ENCODE measurements at regions not wholly inside any gene's neighbourhood (a gene's known extent, or its start where the extent isn't known, plus 50 kb on each side); places are given as distances from the start of the nearest gene placed in this dataset.

DNA sequence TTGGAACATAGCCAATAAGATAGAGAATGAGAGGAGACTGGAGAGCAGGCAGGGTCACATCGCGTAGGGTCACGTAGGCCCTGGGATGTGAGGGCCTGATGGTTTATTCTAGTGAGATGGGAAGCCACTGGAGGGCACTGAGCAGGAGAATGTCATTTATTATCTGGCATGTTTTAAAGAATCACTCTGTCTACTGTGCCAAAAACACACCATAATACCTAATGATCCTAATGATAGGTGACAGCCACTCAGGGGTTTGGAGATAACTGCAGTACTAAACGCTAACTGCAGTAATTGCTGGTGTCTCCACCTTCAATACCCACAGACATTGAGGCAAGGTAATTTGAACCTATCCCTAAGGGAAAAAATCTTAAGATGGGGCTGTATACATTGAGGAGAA lies 185.4 kb downstream of the TTLL7 start:
- no peak for DNase-seq (ENCODE audit: low spot score)

DNA sequence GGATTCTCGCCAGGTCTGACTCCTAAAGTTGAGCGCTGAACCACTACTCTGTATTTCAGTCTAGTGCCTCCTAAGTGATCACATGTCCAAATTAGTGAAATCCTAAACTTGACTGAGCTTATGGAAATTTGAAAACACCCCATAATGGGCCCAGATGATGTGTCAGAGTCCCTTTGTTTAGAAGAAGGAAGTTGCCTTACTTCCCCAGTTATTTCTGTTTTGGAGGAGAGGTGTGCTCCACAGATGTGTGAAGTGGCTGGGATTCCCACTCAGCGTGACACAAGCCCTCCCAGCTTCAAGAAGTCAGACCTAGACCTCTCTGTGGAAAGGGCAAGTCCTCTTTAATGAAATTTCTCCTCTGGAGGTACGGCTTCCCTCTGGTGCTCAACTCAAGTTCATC lies 188.8 kb downstream of the TTLL7 start:
- DNase-seq (ENCODE audit: low spot score): no peak

DNA sequence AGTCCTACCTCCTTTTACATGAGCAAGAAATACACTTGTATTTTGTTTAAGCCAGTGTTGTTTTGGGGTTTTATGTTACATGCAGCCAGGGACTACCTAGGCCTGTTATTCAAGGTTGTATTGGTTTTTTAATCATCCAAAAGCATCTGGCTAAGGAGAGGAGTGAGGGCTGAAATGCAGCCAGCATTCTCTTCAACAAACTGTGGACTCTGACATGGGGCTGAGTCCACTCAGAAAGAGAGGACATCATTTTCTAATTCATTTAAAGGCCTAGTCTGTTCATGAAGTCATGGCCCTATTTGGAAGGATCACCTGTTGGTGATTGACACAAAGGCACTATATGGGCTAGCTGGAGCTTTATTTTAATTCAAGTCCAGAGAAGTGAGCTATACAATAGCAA lies 190.4 kb downstream of the TTLL7 start:
- DNase-seq (ENCODE audit: low spot score): no peak

DNA sequence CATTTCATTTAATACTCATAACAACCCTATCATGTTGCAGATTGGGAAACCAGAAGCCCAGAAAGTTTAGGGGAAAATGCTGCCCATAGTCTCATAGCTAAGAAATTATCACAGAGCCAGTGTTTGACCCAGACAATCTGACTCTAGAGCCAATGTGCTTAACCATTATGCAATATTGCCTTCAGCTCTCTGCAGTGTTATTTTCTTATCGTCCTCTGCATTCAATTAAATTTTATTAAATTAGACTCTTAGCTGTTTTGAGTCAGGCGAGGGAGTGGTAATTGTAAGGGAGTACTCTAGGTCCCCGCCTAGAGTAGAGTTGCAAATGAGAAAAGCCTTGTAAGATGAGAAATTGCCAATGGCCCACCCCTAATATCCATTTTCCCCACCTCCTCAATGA lies 191.1 kb downstream of the TTLL7 start:
- DNase-seq (ENCODE audit: low spot score): no peak

DNA sequence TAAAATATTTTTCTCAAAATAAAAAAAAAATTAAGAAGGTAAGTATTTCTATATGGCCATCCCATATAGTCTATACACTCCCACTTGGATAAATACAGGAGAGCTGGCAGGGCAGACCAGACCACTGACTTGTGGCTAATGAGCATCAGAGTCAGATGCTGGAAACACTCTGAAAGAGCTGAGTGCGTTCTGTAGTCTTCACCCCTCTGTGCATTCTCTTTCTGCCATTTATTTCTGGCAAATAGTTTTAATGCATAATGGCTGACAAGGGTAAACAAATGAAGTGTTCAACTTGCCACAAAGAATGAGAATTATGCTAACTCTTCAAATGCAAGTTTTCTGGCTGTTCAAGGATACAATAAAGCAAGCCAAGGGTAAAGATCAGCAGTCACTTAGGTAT lies 191.7 kb downstream of the TTLL7 start:
- no peak for DNase-seq (ENCODE audit: low spot score)

DNA sequence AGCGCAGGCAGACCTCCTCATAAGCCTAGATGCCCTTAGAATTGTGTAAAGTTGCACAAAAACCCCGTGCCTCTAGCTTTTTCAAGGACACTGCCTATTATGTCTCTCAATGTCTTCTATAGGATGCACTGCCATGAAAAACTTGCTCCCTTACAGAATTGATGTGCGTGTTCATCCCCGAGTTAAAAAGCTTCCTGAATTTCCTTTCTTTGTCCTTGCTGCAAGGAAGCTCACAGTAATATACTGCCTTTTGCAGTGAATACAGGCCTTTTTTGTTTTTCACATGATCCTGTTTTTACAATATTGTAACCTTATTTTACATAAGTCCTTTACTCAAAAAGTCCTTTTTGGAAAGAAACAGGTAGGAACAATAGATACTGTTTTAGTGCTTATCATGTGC lies 193.0 kb downstream of the TTLL7 start:
- DNase-seq (ENCODE audit: low spot score): no peak

DNA sequence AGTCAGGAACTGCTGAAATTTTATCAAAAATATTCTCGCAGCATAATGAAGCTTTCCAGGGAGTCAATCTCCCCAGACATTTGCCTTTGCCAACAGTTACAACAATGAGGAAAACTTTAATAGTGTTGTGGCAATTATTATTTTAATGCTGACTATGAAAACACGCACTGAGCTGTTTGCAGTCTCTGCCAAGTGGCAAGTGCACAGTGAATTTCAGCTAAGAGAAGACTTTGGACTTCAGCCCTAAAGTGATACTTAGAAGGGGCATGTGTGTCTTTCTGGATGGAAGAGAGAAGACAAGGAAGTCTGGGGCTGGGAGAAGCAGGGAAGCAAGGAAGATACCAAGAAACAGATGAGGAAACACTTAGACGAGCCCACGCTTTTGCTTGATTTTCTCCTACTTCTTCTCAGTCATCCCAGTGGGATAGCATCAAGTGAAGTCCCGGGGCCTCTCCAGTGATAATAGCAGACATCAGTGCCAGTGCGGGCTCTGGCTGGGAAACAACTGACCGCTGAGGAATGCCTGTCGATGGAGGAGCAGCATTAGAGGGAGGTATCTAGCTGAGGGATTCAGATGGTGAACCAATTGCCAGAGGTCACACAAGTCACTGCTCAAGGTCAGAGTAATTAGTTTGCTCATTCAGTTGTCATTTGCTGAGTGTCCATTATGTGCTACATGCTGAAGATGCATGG lies 196.3 kb downstream of the TTLL7 start:
- no peak for DNase-seq (ENCODE audit: low spot score)

DNA sequence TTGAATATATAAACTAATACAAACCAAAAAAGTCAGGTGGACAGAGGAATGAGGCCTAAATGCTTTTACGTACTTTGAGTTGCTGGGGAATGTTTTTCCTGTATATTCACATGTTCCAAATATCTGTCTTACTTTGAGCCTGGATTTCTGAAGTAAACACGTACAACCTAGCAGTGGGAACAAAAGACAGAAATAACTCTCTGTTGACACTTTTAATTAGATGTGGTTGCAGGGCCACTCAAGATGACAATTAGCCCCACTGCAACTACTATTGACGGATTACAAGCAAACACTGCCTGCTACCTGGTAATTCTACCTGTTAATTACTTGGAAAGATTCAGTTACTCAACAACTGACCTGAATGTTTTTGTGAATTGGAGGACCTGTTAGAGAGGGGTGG lies 196.9 kb downstream of the TTLL7 start:
- DNase-seq (ENCODE audit: low spot score): no peak

DNA sequence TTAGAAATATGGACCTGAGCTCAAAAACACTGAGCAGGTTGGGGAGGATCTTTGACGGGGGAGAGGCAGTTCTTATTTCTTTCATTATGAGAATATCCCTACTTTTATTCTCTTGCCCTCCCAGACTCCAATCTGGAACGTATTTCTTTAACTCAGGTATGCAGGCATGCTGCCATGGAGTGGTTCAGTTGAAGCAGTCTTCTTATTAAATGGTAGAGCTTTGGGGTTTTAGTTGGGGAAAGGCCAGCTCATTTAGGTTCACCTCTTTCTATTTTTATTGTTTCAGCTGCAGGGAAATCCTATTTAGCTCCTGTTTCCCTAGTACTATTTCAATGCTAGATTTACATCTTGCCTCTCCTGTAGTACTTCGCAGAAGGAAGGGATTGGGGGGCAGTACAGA lies 198.9 kb downstream of the TTLL7 start:
- DNase-seq (ENCODE audit: low spot score): no peak

DNA sequence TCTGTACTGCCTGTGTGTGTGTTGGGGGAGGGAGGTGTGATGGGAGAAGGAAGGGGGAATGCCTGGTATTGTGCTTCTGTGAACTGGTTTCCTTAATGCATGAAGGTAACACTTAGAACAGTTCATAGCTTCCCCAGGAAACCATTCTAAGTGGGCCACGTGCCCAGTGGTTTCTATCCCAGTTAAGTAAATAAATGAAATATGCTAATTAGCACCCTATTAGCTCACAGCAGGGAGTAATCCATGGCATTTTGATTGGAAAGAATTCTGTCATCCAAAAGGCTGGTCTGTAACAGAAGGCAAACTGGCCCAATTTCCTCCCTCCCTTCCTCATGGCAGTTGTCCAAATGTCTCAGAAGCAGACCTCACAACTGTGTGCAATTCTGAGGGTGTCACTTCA lies 199.3 kb downstream of the TTLL7 start:
- no peak for DNase-seq (ENCODE audit: low spot score)

DNA sequence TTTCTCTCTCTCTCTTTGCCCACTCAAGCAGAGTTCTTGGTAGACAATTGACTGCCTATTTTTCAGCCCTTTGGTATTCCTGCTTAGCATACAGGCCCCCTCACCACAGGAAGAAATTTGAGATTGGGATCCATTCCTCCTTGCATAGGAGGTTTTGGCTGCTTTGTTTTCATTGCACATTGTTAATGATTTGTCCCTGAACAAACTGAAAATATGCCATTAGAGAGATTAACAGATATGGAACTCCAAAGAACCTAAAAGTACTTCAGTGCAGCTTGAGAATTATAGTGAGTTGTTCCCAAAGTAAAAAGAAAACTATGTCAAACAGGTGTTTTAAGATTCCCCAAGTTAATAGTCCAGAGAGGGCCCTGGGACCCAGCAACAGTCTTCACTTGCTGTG lies 200.0 kb downstream of the TTLL7 start:
- no peak for DNase-seq (ENCODE audit: low spot score)

DNA sequence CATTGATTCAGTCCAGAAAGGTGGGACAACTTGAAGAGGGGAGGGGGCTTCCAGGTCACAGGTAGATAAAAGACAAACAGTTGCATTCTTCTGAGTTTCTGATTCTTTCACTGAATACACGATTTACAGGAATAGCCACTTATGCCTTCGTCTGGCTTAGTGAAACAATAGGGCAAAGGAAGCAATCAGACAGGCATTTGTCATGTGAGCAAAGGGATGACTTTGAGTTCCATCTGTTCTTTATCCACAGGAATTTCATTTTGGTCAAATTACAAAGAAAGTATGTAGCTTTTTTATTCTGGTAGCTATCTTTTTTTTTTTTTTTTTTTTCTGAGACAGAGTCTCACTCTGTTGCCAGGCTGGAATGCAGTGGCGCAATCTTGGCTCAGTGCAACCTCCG lies 202.5 kb downstream of the TTLL7 start:
- DNase-seq (ENCODE audit: low spot score): no peak

DNA sequence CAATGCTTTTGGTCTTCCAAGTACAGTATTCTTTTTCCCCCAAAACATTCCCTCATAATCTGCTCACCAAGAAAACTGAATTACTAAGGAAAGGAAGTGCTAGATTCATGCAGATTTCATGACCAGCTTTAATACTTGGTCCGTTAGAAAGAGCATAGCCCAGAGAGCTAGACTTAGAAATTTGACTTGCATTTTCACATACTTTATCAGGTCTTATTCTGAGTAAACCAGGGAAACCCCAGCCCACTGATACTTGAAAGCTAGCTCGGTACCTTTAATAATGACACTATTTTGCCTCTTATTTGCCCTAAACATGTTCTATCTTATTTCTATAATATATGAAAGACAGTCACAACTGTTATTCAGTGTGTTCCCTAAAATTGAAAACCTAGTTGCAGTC lies 204.5 kb downstream of the TTLL7 start:
- DNase-seq (ENCODE audit: low spot score): no peak

DNA sequence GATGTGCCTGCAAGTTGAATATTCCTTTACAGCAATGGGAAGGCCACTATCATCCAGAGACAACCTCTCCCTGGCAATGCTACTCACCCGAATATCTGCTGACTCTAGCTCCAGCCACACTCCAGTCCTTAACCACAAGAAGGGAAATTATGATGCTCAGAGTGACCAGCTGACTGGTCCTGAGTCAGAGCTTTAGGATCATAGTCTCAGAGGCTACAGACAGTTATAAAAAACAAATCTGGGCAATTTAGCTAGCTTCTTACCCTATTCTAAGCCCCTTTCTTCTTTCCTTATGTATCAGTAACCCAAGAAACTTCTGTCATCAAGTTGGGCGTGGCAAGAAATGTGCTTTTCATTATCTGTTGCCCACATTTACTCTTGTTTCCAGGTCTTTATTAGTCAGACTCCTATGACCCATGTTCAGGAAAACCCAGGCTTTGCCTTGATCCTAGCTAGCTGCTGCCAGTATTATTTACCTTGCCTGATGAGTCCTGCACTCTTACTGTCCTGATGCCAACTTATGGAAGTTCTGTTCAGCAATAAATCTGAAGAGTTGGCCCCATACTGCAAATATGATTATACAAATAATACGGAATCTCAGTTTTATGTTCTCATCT lies 207.0 kb downstream of the TTLL7 start:
- no peak for DNase-seq (ENCODE audit: low spot score)

DNA sequence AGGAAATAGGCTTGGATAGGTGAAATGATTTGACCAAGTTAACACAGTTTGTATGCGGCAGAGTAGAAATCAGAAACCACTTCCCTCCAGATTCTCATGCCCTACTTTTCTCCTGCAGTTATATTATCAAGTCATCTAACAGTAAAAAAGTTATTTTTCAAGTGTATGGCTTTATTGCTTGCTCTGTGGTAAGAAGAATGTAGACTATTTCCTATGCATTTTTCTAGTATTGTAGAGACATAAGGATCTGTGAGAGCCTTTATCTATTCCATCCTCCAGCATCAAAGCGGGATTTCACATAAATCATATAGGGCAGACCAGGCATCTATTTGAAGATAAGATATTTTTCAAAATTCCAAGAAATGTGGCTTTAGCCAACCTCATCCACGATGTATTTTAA lies 208.5 kb downstream of the TTLL7 start:
- no peak for DNase-seq (ENCODE audit: low spot score)

DNA sequence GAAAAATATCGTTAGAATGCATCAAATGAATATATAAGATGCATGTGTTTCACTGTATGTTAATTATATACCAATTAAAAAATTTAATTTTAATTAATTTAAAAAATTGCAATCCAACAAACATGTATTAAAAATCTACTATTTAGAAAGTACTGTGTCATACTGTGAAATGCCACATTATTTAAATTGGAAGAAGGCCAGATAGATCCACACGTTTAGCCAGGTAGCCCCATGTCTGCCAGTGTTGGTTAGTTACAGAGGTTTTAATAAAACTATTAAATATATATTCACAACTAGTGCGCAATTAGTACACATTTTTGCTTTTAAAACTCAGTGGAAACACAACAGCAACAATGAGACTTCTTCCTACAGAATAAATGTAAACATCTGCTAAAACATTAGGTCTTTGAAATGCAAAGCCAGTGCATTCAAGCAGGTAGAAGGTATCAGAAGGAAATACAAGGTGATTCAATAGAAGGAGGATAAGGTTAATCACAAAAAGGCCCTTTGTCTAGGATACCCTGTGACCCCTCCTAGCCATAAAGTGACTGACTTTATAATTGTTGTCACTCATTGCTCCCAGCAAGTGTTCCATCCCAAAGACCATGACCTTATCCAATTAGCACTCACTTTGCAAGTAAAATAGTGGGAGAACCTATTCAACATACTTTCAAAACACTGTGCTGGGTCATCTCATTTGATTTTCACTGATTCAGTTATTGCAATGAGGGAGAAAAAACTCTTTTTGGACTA lies 211.5 kb downstream of the TTLL7 start:
- DNase-seq (ENCODE audit: low spot score): no peak

DNA sequence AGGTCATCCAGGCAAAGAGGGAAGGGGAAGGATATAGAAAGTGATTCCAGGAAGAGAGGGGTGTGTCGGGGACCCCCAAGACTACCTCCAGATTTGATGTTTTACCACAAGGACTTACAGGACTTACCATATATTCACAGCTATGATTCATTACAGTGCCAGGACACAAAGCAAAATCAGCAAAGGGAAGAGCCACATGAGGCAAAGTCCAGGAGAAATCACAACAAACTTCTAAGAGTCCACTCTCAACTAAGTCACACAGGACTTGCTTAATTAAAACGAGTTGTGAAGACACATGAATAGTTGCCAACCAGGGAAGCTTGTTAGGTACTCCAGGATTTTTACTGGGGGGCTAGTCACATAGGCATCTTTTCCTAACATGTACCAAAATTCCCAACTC lies 217.3 kb downstream of the TTLL7 start:
- DNase-seq (ENCODE audit: low spot score): no peak

DNA sequence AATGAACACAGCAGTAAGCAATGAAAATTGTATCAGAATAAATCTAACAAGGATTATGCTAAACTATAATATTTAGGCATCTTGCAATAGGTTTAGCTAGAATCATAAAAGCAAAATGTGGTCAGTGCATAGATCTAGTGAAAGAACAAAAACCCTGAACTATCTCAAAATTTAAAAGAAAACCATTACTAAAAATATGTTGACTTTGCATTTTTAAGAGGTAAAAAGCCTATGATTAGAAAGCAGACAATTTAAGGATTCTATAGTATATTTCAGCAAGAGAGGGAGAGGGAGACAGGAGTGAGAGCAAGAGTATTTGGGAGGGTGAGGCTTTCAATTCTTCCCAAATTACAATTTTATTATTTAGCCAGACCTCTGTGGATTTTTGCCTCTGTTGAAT lies 219.4 kb downstream of the TTLL7 start:
- no peak for DNase-seq (ENCODE audit: low spot score)

DNA sequence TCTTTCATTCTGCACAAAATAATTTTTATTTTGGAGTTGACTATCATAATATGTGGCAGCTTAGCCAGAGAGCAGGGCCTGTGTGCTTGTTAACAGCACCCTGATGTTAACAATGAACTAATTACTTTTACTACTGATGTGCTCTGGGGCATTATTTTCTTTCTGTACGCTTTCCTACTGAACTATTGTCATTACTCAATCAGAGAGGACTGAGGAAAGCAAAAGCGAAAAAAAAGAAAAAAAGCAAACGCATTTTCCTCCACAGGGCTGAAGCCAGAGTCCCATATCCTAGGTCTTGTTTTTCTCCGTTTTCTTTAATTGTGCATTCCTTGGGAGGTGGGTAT lies 221.2 kb downstream of the TTLL7 start:
- no peak for DNase-seq (ENCODE audit: low spot score)

DNA sequence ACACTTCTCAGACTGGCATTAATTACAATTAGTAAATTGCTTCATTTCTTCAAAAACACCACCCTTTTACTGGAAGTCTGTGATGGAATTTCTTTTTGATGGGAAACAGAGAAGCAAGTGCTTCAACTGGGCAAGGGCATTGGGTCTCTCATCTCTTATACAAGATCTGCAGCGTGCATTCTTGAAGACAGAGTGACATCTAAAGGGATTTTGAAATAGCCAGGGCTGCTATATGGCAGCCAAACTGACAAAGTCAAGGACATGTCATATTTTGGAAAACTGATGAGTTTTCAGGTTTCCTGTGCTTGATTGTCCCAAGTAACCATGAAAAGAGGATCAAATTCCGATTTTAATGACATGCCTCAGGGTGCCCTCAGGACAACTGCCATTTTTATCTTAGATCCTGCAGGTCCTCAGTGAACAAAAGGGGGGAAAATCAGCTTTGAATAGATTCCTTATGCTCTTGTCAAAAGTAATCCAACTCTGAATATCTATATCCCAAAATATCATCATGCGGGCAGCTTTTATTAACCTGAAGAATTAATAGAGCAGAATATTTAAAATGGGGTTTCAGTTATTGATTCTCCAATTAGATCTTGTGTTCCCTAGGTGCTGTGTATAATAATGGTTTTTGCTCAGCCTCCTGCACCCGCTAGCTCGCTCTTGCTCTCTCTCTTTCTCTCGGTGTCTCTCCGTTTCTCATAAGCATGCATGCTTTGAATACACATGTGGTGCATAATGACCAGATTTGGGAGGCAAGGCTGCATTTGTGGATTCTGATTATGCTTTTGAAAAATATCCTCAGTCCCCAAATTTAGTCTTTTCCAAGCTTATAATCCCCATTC lies 221.8 kb downstream of the TTLL7 start:
- no peak for DNase-seq (ENCODE audit: low spot score)

DNA sequence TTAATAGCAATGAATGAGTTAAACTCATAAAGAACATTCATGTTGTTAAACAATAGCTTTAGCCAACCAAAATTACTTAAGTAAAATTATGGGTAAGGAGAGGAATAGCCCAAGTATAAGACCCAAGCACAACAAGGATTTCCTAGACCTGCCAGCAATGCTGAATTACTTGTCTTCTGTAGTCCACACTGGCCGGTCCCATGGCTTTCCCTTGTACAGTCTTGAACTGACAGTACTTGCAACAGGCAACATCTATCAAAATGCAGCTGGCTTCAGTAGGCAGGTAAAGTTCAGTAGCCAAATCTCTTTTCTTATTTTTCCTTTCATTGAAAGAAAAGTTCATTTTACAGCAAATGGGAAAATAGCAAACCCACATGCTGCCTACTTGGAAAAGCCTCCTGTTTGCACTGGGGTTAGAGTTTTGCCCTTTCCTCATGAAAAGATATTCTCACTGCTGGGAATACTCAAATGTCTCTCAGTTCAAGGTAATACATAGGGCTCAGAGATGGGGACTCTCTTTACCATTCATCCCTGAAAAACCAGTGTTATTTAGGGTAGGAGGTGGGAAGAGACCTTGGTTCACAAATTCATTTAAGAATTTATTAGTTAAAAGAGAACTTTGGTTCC lies 222.8 kb downstream of the TTLL7 start:
- DNase-seq (ENCODE audit: low spot score): no peak

DNA sequence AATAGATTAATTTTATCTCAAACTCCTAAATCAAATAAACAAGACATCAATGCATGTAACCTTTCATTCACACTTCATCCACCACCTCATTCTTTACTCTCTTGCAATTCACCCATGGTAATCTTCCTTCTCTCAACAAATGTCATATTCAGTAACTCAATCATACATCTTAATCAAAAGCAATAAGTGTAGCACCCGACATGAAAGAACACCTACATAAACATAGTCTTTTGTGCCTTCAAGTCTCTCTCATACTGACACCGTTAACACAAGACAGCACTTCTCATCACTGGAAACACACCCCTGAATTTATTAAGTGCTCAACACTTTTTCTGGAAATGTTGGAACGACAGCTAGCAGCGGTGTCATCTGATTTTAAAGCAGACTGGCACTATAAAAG lies 225.9 kb downstream of the TTLL7 start:
- no peak for DNase-seq (ENCODE audit: low spot score)

All from germinal center (tissue), 1 donor.